Fibroblast of the aortic adventitia (primary cell): ENCODE measurements at regions not wholly inside any gene's neighbourhood (a gene's known extent, or its start where the extent isn't known, plus 50 kb on each side); places are given as distances from the start of the nearest gene placed in this dataset.

Experiments used
- DNase-seq: peaks from one replicate; pipeline ENCODE4 v3.0.0-alpha.2; 2010; ENCODE audit warnings: low read depth
- H3K4me3 ChIP-seq: 2 replicates; pipeline ENCODE4 v1.5.1; 2011; ENCODE audit warnings: low read depth, mild to moderate bottlenecking, control low read depth, low read length, moderate library complexity
- TF ChIP-seq, protein P1 (sequence below): IDR thresholded peaks from 2 replicates; pipeline ENCODE4 v1.5.1; 2011; ENCODE audit warnings: mild to moderate bottlenecking, low read length, control low read depth, inconsistent platforms; ENCODE audit not compliant: insufficient read depth

DNA sequence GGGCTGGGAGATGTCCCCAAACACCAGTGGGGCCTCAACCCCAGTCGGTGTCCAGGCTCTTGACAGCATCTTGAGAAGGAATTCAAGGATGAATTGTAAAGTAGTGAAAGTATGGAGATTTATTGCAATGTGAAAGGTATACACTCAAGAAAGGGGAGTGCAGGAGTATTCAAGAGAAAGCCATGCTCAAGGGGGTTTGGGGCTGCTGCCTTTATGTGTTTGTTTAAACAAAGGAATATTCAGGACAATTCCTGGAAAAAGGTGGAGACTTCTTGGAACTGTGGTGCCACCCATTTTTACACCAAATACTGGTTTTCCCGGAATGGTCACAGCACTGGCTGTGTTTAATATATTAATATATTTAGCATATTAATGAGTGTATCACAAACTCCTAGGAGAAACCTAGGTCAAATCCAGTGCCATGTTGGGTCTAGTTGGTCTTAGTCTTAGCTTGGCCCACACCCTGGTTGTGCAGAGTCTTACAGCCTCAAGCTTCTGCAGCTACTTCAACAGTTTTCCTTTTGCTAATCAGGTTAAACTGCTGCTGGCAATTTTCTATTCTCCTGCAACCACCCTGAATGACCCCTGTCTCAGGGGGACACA, 138.5 kb upstream of the TMTC4 start:
- TF ChIP-seq, protein P1, sequence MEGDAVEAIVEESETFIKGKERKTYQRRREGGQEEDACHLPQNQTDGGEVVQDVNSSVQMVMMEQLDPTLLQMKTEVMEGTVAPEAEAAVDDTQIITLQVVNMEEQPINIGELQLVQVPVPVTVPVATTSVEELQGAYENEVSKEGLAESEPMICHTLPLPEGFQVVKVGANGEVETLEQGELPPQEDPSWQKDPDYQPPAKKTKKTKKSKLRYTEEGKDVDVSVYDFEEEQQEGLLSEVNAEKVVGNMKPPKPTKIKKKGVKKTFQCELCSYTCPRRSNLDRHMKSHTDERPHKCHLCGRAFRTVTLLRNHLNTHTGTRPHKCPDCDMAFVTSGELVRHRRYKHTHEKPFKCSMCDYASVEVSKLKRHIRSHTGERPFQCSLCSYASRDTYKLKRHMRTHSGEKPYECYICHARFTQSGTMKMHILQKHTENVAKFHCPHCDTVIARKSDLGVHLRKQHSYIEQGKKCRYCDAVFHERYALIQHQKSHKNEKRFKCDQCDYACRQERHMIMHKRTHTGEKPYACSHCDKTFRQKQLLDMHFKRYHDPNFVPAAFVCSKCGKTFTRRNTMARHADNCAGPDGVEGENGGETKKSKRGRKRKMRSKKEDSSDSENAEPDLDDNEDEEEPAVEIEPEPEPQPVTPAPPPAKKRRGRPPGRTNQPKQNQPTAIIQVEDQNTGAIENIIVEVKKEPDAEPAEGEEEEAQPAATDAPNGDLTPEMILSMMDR: no peak
- no peak overlapping the region for H3K4me3 ChIP-seq
- no peak for DNase-seq

DNA sequence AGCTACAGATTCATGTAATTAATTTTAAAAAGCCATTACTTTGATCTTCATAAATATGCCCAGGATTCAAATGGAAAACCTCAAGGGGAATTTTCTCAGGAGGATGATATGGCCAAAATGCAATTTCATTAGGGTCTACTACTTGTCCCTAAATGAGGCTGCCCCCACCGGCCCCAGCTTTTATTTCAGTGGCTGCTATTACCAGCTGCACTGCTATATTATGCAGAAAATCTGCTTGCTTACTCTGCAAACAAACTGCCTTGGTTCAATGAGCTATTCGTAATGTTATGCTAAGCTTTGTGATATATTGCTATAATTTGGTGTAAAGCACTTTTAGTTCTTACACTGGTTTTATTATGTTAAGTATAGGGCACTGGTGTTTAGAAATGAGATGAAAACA, 137.3 kb upstream of the TMTC4 start:
- no peak for DNase-seq
- TF ChIP-seq, protein P1: no peak
- H3K4me3 ChIP-seq: no peak overlapping the region

DNA sequence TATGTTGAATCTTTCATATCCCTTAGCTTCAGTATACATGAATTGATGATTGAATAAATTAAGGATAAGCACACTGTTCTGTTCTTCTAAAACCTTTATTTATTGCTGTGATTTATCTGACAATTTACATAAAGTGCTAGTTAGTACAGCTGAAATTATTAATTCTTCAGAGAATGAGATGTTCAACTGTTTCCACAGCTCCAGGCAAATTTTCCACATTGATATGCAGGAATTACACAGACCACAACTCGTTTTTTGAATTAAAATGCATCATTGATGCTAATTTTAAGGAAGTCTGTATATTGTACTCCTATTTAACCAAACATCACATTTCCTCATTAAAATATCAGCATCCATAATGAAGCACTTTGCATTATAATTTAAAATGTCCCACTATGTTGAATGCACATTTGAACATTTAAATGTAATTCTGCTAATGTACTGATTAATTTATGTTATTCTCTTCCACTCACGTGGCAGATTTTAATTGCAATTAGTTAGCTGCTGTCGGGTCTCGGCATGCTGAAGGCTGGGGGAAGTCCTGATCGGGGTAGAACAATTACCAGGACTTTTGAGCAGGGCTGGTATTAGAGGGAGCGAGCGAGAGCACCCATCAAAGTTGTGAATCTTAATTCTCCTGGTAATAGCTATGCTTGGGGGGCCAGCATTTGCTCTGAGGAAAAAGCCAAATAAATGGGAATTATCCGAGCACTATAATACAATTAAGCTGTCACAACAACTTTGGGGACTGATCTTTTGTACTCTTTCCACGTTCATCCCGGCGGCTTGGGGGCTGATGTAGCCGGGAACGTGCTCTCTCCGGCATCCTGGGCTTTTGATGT, 136.7 kb upstream of the TMTC4 start:
- no peak for DNase-seq
- TF ChIP-seq, protein P1: no peak
- no peak overlapping the region for H3K4me3 ChIP-seq

DNA sequence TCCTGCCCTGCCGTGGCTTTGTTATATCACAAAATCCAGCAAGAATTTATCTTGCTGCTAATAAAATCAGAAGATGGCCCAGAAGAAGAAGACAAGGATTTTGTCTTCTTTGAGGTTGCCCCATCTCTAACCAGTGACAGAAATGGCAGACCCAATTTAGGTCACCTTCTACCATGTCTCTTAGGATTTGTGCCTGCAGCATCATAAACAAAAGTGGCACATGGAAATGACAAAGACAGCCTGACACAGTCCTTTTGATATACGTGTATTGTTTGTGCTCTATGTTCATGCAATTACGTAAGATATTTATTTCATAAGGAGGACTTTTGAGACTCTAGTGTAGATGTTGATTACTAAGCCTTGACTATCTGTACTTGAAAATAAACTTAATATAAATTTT, 135.9 kb upstream of the TMTC4 start:
- TF ChIP-seq, protein P1: no peak
- no peak for DNase-seq
- no peak overlapping the region for H3K4me3 ChIP-seq

DNA sequence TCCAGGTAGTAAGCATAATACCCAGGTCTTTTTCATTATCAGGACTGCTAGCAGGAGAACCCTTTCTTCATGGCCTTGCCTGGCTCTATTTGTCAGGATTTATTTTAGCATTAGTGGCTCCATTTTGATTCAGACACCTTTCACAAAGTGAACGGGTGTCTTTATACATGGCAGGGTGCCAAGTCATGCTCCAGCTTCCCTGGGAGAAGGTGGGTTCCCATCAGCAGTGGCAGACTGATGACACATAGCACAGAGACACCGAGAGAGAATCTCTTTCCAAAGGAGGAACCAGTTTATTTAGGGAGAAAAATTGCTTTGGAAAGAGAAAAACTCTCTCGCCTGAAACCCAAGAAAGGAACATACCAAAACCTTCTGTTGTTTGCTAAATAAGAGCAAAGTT, 135.3 kb upstream of the TMTC4 start:
- TF ChIP-seq, protein P1: no peak
- no peak for DNase-seq
- no peak overlapping the region for H3K4me3 ChIP-seq

DNA sequence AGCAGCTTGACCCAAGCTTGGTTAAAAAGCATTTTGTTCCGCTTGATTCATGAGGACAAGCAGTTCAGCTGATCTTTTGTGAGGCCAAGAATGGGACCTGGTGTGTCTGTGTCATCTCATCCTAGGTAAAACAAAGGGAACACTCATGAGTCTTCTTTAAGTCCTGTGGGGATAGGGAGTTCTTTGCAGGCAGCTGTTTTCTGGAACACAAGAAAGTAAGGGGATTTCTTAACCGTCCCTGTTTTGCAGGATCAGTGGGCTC, 134.5 kb upstream of the TMTC4 start:
- TF ChIP-seq, protein P1: no peak
- DNase-seq: no peak
- no peak overlapping the region for H3K4me3 ChIP-seq
